ENCODE measurements at regions not wholly inside any gene's neighbourhood (a gene's known extent, or its start where the extent isn't known, plus 50 kb on each side); places are given as distances from the start of the nearest gene placed in this dataset.

DNA sequence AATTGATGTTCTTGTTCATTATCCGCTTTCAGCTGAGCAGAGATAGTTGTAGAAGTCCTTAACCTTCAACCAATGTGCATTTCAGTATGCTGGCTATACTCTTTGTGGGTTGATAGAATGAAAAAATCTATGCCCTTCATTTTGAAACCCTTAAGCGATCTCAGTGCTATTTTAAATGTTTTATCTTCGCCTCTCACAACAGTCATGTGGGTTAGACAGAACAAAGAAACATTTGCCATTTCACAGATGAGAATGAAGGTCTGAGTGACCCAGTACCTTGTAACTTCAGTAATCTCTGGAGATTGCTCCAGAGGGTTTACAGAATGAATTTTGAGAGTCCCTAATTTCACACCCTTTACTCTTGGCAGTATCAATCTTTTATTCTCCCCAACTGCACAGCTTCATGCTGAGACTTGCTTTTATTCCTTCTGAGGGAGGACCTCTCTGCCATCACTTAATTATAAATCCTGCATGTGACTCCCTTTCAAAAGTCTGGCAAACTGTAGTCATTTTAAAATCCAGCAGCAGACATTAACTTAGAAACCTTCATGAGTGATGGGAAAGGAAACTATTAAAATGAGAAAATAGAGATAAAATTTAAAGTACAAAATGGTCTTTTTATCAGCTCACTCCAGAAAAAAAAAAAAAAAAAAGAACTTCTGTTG lies 921.5 kb downstream of the RAB28 start:
- Mint-ChIP-seq H3K4me3 (no peak overlapping the region), H3K27ac (no peak overlapping the region), H3K27me3 (no peaks in the 10 kb centered on the region), H3K9me3 (ENCODE audit: insufficient read depth) (no peaks in the 10 kb centered on the region), H3K4me1 (no peaks in the 10 kb centered on the region)
- Histone ChIP-seq H3K4me2 (replicated peaks; ENCODE audit: low read depth, low read length, poor library complexity, severe bottlenecking) (no peak overlapping the region), H3K36me3 (replicated peaks in 1 of 2; ENCODE audit: control extremely low read depth in 1 of 2, control insufficient read depth in 1 of 2, extremely low read depth in 1 of 2, insufficient read depth in 2 of 2, low read length in 1 of 2) (no peaks in the 10 kb centered on the region), H3K4me1 (ENCODE audit: control insufficient read depth in 2 of 2, insufficient read depth in 2 of 2, low read length in 2 of 2) (no peaks in the 10 kb centered on the region), H3K27me3 (replicated peaks in 1 of 4; ENCODE audit: control extremely low read depth in 1 of 4, control insufficient read depth in 3 of 4, insufficient read depth in 4 of 4, low read length in 3 of 4) (no peaks in the 10 kb centered on the region), H4K20me1 (ENCODE audit: control insufficient read depth, insufficient read depth, low read length, poor library complexity, severe bottlenecking) (no peaks in the 10 kb centered on the region), H3K27ac (ENCODE audit: low read length in 2 of 2) (no peak overlapping the region), H2AFZ (ENCODE audit: insufficient read depth, low read depth, low read length, poor library complexity, severe bottlenecking) (no peak overlapping the region), H3K9me3 (ENCODE audit: control extremely low read depth in 1 of 3, control insufficient read depth in 2 of 3, insufficient read depth in 1 of 3, low read length in 2 of 3) (no peaks in the 10 kb centered on the region), H3K79me2 (ENCODE audit: control insufficient read depth, insufficient read depth, low read length) (no peaks in the 10 kb centered on the region), H3K9ac (ENCODE audit: low read length) (no peak overlapping the region), H3K4me3 (ENCODE audit: control extremely low read depth in 1 of 5, extremely low read depth in 1 of 5, insufficient read depth in 1 of 5, low read depth in 2 of 5, low read length in 4 of 5) (no peak overlapping the region)
- no peak for DNase-seq
- ChIA-PET CTCF (no interaction called here), POLR2A (no interaction called here)
- no peak for ATAC-seq (ENCODE audit: low read depth)
- intact Hi-C loops (cut with micrococcal nuclease), result no loop called here
- TF ChIP-seq CTCF (IDR thresholded peaks at IDR 0.05) (no peak), EZH2 (IDR thresholded peaks at IDR 0.05; ENCODE audit: borderline replicate concordance, insufficient read depth, low read depth, low read length, poor library complexity, severe bottlenecking) (no peak)
- WGBS (ENCODE audit: insufficient coverage), result 100% methylated on average over 1 of the region's 3 CpGs

GRCh38 chr4:12562021-12562420 lies 922.1 kb downstream of the RAB28 start:
- H3K79me2 ChIP-seq (ENCODE audit: control insufficient read depth, insufficient read depth, low read length), result no peaks in the 10 kb centered on the region
- no peak overlapping the region for H3K27ac ChIP-seq (ENCODE audit: low read length in 2 of 2)
- intact Hi-C loops (cut with micrococcal nuclease), result no loop called here
- Mint-ChIP-seq H3K27me3 (no peaks in the 10 kb centered on the region), H3K4me3 (no peak overlapping the region), H3K27ac (no peak overlapping the region), H3K4me1 (no peaks in the 10 kb centered on the region), H3K9me3 (ENCODE audit: insufficient read depth) (no peaks in the 10 kb centered on the region)
- ChIA-PET CTCF (no interaction called here), POLR2A (no interaction called here)
- H2AFZ ChIP-seq (ENCODE audit: insufficient read depth, low read depth, low read length, poor library complexity, severe bottlenecking), result no peak overlapping the region
- H3K4me1 ChIP-seq (ENCODE audit: control insufficient read depth in 2 of 2, insufficient read depth in 2 of 2, low read length in 2 of 2), result no peaks in the 10 kb centered on the region
- no peaks in the 10 kb centered on the region for H4K20me1 ChIP-seq (ENCODE audit: control insufficient read depth, insufficient read depth, low read length, poor library complexity, severe bottlenecking)
- H3K9me3 ChIP-seq (ENCODE audit: control extremely low read depth in 1 of 3, control insufficient read depth in 2 of 3, insufficient read depth in 1 of 3, low read length in 2 of 3), result no peaks in the 10 kb centered on the region
- H3K4me3 ChIP-seq (ENCODE audit: control extremely low read depth in 1 of 5, extremely low read depth in 1 of 5, insufficient read depth in 1 of 5, low read depth in 2 of 5, low read length in 4 of 5), result no peak overlapping the region
- DNase-seq (no peak), ATAC-seq (ENCODE audit: low read depth) (no peak)
- no peak overlapping the region for H3K9ac ChIP-seq (ENCODE audit: low read length)
- no peaks in the 10 kb centered on the region for H3K27me3 ChIP-seq (replicated peaks in 1 of 4; ENCODE audit: control extremely low read depth in 1 of 4, control insufficient read depth in 3 of 4, insufficient read depth in 4 of 4, low read length in 3 of 4)
- TF ChIP-seq EZH2 (IDR thresholded peaks at IDR 0.05; ENCODE audit: borderline replicate concordance, insufficient read depth, low read depth, low read length, poor library complexity, severe bottlenecking) (no peak), CTCF (IDR thresholded peaks at IDR 0.05) (no peak)
- no peaks in the 10 kb centered on the region for H3K36me3 ChIP-seq (replicated peaks in 1 of 2; ENCODE audit: control extremely low read depth in 1 of 2, control insufficient read depth in 1 of 2, extremely low read depth in 1 of 2, insufficient read depth in 2 of 2, low read length in 1 of 2)
- no peak overlapping the region for H3K4me2 ChIP-seq (replicated peaks; ENCODE audit: low read depth, low read length, poor library complexity, severe bottlenecking)

Measured in B cell (primary cell).